Colonic mucosa (tissue), 4 donors: ENCODE measurements at regions not wholly inside any gene's neighbourhood (a gene's known extent, or its start where the extent isn't known, plus 50 kb on each side); places are given as distances from the start of the nearest gene placed in this dataset.

Experiments
- DNase-seq: peaks from one replicate; pipeline ENCODE4 v3.0.0-alpha.2; 2020
- H3K27ac ChIP-seq: fragments of 200-600 bp; one replicate; pipeline ENCODE4 v1.8.0; 2021
- H3K27me3 ChIP-seq: fragments of 200-600 bp; one replicate; pipeline ENCODE4 v1.8.0; 2021
- H3K36me3 ChIP-seq: fragments of 200-600 bp; one replicate; pipeline ENCODE4 v1.8.0; 2021
- H3K4me1 ChIP-seq: fragments of 200-600 bp; one replicate; pipeline ENCODE4 v1.8.0; 2021; ENCODE audit warnings: mild to moderate bottlenecking
- H3K4me3 ChIP-seq: fragments of 200-600 bp; one replicate; pipeline ENCODE4 v1.8.0; 2021
- H3K9ac ChIP-seq, 2 donors: one replicate each; pipeline ENCODE4 v1.7.0; 2013; ENCODE audit warnings: control low read depth in 2 of 2, low read depth in 2 of 2, low read length in 2 of 2
- H3K9me3 ChIP-seq: fragments of 200-600 bp; one replicate; pipeline ENCODE4 v1.8.0; 2021
- intact Hi-C: fragments of 100-400 bp; cut with DNase I; formaldehyde crosslinking; loops from one replicate; pipeline ENCODE4 v1.14.1; 2022
- TF ChIP-seq, protein P1 (sequence below): fragments of 200-600 bp; IDR thresholded peaks from one replicate; pipeline ENCODE4 v1.8.0; 2022; ENCODE audit warnings: antibody characterized with exemption, mild to moderate bottlenecking
- donor health status: healthy.
- donor health status: DM: no; HTN: no; CAD: no.
- donor health status: DM: no; HTN: no; CAD: no.

DNA sequence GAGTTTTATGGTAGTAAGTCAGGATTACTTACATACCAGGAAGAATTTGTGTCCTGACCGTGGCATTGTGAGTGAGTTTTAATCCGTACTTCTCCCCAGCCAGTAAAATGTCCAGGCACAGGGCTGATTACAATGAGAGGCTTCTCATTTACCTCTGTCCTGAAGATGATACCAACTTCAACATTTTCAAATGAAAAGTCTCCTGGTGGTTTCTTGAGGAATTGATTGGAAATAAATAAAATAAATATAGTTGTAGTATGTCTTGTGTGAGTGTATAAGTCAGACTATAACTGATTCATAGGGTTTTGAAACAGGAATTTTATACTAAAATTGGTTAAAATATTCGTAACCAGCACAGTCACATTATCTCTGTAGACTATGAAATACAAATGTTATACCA is 382.5 kb downstream of the ETS1 start:
- TF ChIP-seq, protein P1, sequence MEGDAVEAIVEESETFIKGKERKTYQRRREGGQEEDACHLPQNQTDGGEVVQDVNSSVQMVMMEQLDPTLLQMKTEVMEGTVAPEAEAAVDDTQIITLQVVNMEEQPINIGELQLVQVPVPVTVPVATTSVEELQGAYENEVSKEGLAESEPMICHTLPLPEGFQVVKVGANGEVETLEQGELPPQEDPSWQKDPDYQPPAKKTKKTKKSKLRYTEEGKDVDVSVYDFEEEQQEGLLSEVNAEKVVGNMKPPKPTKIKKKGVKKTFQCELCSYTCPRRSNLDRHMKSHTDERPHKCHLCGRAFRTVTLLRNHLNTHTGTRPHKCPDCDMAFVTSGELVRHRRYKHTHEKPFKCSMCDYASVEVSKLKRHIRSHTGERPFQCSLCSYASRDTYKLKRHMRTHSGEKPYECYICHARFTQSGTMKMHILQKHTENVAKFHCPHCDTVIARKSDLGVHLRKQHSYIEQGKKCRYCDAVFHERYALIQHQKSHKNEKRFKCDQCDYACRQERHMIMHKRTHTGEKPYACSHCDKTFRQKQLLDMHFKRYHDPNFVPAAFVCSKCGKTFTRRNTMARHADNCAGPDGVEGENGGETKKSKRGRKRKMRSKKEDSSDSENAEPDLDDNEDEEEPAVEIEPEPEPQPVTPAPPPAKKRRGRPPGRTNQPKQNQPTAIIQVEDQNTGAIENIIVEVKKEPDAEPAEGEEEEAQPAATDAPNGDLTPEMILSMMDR: no peak
- Histone ChIP-seq H3K4me3 (no peak overlapping the region), H3K9me3 (no peaks in the 10 kb centered on the region), H3K27ac (no peak overlapping the region), H3K9ac (no peak overlapping the region), H3K27me3 (no peaks in the 10 kb centered on the region), H3K36me3 (no peaks in the 10 kb centered on the region), H3K4me1 (no peaks in the 10 kb centered on the region)
- intact Hi-C loops: no loop called here
- DNase-seq: no peak

DNA sequence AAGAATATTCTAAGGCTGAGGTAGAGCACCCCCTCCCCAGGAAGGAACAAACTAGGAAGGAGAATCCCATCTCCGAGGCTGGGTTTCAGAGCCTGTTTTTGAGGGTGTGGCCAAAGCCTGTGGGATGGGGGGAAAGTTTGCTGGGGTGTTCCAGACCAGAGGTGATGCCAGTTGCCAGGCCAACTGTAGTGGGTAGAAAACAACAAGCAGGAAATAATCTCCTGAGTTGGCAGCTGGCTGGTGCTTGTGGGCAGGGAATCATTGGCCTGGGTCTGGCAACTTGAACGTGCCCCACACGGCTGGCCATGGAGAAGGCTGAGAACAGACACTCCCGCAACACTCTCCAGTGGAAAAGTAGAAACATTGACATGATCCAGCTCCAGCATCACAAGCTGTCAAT is 385.6 kb downstream of the ETS1 start:
- Histone ChIP-seq H3K4me3 (no peak overlapping the region), H3K27me3 (no peaks in the 10 kb centered on the region), H3K27ac (no peak overlapping the region), H3K9ac (no peak overlapping the region), H3K4me1 (no peaks in the 10 kb centered on the region), H3K36me3 (no peaks in the 10 kb centered on the region), H3K9me3 (no peaks in the 10 kb centered on the region)
- intact Hi-C loops: no loop called here
- TF ChIP-seq, protein P1: no peak
- DNase-seq: no peak

DNA sequence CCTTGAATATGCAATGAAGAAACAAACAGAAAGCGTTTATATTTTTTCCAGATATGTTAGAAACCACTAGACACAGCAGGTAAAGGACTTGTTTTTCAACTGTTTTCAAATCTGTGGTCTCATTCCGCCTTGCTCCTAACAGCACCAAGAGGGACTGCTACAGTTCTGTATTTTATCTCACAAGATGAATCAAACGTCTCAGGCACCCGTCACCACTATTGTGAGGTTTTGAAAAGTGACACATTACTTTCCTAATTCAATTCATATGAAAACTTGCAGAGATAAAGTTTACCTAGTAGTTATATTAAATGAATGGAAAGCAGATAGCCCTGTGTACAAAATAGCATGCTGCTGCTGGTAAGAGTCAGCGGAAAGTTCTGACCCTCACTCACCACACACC is 386.3 kb downstream of the ETS1 start:
- DNase-seq: no peak
- no peaks in the 10 kb centered on the region for H3K36me3 ChIP-seq
- no peaks in the 10 kb centered on the region for H3K4me1 ChIP-seq
- TF ChIP-seq, protein P1: no peak
- no peaks in the 10 kb centered on the region for H3K27me3 ChIP-seq
- no peak overlapping the region for H3K27ac ChIP-seq
- H3K9ac ChIP-seq: no peak overlapping the region
- no peaks in the 10 kb centered on the region for H3K9me3 ChIP-seq
- H3K4me3 ChIP-seq: no peak overlapping the region
- intact Hi-C loops: no loop called here

DNA sequence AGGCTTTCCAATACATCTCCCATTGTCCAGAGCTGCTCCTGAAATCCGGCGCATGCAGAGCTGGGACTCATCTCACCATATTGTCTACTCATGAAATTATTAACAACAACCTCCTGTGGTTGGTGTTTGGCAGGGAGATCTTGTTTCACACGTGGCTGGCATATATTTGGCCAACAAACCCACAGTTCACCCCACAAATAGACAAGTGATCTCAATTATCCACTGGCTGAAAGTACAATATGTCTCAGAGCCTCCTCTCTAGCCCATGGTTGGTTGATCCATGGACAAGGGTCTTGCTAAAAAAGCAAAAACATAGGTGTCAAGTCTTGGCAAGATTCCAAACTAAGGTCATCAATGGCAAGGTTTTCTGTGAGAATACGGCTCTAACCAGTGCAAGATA is 386.9 kb downstream of the ETS1 start:
- H3K4me3 ChIP-seq: no peak overlapping the region
- intact Hi-C loops: no loop called here

DNA sequence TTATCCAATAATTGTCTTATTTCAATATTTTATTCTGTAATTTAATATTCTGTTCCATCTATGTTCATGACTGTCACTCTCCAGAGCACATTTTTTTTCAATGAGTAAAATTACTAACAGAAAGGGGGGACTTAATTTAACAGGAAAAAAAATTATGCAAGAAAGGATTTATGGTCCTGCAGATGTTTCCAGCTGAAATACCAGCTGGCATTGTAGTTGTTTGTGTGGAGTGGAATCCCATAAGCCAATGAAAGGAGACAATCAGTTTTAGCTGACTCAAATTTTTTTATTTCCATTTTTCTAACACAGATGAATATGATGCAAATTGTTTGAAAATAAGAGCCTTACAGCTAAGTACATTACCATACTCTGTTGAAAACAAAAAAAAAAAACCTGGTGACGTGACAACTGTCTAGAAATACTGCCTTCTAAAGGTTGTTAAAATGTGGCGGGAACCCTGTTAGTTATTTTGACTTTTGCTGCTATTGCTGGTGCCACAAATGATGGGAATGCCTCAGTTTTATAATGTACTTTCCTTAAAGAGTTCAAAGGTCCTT is 389.1 kb downstream of the ETS1 start:
- Histone ChIP-seq H3K36me3 (no peaks in the 10 kb centered on the region), H3K9me3 (no peaks in the 10 kb centered on the region), H3K27me3 (no peaks in the 10 kb centered on the region), H3K4me3 (no peak overlapping the region), H3K4me1 (no peaks in the 10 kb centered on the region), H3K9ac (no peak overlapping the region), H3K27ac (no peak overlapping the region)
- intact Hi-C loops: no loop called here
- DNase-seq: no peak
- TF ChIP-seq, protein P1: no peak

More for the DNA sequence above, 386.9 kb downstream of the ETS1 start:
- Histone ChIP-seq H3K4me1 (no peaks in the 10 kb centered on the region), H3K9ac (no peak overlapping the region), H3K36me3 (no peaks in the 10 kb centered on the region), H3K27ac (no peak overlapping the region), H3K27me3 (no peaks in the 10 kb centered on the region), H3K9me3 (no peaks in the 10 kb centered on the region)
- TF ChIP-seq, protein P1: no peak
- DNase-seq: no peak
